ENCODE measurements at regions not wholly inside any gene's neighbourhood (a gene's known extent, or its start where the extent isn't known, plus 50 kb on each side); places are given as distances from the start of the nearest gene placed in this dataset.

DNA sequence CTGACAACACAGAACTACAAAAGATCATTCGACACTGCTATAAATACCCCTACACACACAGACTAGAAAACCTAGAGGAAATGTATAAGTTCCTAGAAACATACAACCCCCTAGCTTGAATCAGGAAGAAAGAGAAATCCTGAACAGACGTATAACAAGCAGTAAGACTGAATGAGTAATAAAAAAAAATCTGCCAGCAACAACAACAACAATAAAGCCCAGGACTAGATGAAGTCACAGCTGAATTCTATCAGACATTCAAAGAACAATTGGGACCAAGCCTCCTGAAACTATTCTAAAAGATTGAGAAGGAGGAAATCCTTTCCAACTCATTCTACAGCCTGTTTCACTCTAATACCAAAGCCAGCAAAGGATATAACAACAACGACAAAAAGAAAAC lies 68.2 kb upstream of the SLIT3 start:
- Histone ChIP-seq H2AFZ (ENCODE audit: low read depth, low read length, poor library complexity, severe bottlenecking) (no peak overlapping the region), H3K4me2 (ENCODE audit: low read length) (no peak overlapping the region), H3K9me3 (ENCODE audit: control insufficient read depth in 1 of 2, insufficient read depth in 1 of 2, low read depth in 1 of 2, low read length in 2 of 2) (no peaks in the 10 kb centered on the region), H3K9ac (ENCODE audit: low read length) (no peak overlapping the region), H3K4me3 (replicated peaks in 1 of 2; ENCODE audit: low read depth in 1 of 2, low read length in 2 of 2) (no peak overlapping the region), H3K27ac (ENCODE audit: low read depth, low read length) (no peak overlapping the region), H3K79me2 (ENCODE audit: insufficient read depth, low read length) (no peaks in the 10 kb centered on the region), H3K36me3 (ENCODE audit: control insufficient read depth in 1 of 2, insufficient read depth in 2 of 2, low read length in 2 of 2) (no peaks in the 10 kb centered on the region), H3K4me1 (ENCODE audit: control insufficient read depth in 1 of 2, insufficient read depth in 2 of 2, low read length in 2 of 2) (no peaks in the 10 kb centered on the region), H3K9me2 (ENCODE audit: insufficient read depth) (no peaks in the 10 kb centered on the region), H3K27me3 (ENCODE audit: insufficient read depth, low read length) (peaks cover 7% of the 10 kb centered on the region; the same call in 1 of the 2 replicates), H4K20me1 (ENCODE audit: insufficient read depth) (no peaks in the 10 kb centered on the region)
- no peak for TF ChIP-seq CBX3 (IDR thresholded peaks at IDR 0.05; ENCODE audit: low read depth)
- TF ChIP-seq, protein P1, sequence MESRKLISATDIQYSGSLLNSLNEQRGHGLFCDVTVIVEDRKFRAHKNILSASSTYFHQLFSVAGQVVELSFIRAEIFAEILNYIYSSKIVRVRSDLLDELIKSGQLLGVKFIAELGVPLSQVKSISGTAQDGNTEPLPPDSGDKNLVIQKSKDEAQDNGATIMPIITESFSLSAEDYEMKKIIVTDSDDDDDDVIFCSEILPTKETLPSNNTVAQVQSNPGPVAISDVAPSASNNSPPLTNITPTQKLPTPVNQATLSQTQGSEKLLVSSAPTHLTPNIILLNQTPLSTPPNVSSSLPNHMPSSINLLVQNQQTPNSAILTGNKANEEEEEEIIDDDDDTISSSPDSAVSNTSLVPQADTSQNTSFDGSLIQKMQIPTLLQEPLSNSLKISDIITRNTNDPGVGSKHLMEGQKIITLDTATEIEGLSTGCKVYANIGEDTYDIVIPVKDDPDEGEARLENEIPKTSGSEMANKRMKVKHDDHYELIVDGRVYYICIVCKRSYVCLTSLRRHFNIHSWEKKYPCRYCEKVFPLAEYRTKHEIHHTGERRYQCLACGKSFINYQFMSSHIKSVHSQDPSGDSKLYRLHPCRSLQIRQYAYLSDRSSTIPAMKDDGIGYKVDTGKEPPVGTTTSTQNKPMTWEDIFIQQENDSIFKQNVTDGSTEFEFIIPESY (IDR thresholded peaks at IDR 0.05; ENCODE audit: extremely low read depth, insufficient replicate concordance, low read length): no peak
- TF ChIP-seq, protein P2, sequence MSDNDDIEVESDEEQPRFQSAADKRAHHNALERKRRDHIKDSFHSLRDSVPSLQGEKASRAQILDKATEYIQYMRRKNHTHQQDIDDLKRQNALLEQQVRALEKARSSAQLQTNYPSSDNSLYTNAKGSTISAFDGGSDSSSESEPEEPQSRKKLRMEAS (IDR thresholded peaks at IDR 0.05): no peak
- TF ChIP-seq, protein P3, sequence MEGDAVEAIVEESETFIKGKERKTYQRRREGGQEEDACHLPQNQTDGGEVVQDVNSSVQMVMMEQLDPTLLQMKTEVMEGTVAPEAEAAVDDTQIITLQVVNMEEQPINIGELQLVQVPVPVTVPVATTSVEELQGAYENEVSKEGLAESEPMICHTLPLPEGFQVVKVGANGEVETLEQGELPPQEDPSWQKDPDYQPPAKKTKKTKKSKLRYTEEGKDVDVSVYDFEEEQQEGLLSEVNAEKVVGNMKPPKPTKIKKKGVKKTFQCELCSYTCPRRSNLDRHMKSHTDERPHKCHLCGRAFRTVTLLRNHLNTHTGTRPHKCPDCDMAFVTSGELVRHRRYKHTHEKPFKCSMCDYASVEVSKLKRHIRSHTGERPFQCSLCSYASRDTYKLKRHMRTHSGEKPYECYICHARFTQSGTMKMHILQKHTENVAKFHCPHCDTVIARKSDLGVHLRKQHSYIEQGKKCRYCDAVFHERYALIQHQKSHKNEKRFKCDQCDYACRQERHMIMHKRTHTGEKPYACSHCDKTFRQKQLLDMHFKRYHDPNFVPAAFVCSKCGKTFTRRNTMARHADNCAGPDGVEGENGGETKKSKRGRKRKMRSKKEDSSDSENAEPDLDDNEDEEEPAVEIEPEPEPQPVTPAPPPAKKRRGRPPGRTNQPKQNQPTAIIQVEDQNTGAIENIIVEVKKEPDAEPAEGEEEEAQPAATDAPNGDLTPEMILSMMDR (IDR thresholded peaks at IDR 0.05 in 2 of 3, conservative IDR thresholded peaks at IDR 0.05 in 1 of 3; ENCODE audit: borderline replicate concordance in 1 of 3, insufficient read depth in 1 of 3, low read depth in 2 of 3, low read length in 2 of 3): no peak
- no peak for TF ChIP-seq ZFX (IDR thresholded peaks at IDR 0.05)
- no peak for TF ChIP-seq CEBPB (IDR thresholded peaks at IDR 0.05; ENCODE audit: low read depth)
- TF ChIP-seq SIN3A (IDR thresholded peaks at IDR 0.05; ENCODE audit: low read depth): no peak
- TF ChIP-seq FOSL1 (IDR thresholded peaks at IDR 0.05; ENCODE audit: low read depth): no peak
- no peak for TF ChIP-seq YY1 (IDR thresholded peaks at IDR 0.05; ENCODE audit: extremely low read depth, insufficient replicate concordance, low read depth, low read length)
- TF ChIP-seq, protein P4, sequence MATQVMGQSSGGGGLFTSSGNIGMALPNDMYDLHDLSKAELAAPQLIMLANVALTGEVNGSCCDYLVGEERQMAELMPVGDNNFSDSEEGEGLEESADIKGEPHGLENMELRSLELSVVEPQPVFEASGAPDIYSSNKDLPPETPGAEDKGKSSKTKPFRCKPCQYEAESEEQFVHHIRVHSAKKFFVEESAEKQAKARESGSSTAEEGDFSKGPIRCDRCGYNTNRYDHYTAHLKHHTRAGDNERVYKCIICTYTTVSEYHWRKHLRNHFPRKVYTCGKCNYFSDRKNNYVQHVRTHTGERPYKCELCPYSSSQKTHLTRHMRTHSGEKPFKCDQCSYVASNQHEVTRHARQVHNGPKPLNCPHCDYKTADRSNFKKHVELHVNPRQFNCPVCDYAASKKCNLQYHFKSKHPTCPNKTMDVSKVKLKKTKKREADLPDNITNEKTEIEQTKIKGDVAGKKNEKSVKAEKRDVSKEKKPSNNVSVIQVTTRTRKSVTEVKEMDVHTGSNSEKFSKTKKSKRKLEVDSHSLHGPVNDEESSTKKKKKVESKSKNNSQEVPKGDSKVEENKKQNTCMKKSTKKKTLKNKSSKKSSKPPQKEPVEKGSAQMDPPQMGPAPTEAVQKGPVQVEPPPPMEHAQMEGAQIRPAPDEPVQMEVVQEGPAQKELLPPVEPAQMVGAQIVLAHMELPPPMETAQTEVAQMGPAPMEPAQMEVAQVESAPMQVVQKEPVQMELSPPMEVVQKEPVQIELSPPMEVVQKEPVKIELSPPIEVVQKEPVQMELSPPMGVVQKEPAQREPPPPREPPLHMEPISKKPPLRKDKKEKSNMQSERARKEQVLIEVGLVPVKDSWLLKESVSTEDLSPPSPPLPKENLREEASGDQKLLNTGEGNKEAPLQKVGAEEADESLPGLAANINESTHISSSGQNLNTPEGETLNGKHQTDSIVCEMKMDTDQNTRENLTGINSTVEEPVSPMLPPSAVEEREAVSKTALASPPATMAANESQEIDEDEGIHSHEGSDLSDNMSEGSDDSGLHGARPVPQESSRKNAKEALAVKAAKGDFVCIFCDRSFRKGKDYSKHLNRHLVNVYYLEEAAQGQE (IDR thresholded peaks at IDR 0.05; ENCODE audit: low read depth): no peak
- no peak for TF ChIP-seq EZH2 (IDR thresholded peaks at IDR 0.05)
- TF ChIP-seq, protein P5, sequence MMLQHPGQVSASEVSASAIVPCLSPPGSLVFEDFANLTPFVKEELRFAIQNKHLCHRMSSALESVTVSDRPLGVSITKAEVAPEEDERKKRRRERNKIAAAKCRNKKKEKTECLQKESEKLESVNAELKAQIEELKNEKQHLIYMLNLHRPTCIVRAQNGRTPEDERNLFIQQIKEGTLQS (IDR thresholded peaks at IDR 0.05): no peak
- no peak for TF ChIP-seq ELF1 (IDR thresholded peaks at IDR 0.05; ENCODE audit: borderline replicate concordance, low read depth)
- BruUV-seq (replicated peaks): no TSS peak
- ChIA-PET CTCF (no interaction called here), POLR2A (no interaction called here), RAD21 (ENCODE audit: low non-redundant PET in 1 of 2, low total read pairs in 2 of 2, uncharacterized antibody in 2 of 2, unreplicated experiment in 2 of 2) (no interaction called here)
- intact Hi-C loops (cut with micrococcal nuclease): no loop called here
- DNase-seq (ENCODE audit: low read depth, low spot score) (no peak), ATAC-seq (no peak)

Measured in HCT116 (cell line).